ENCODE measurements at regions not wholly inside any gene's neighbourhood (a gene's known extent, or its start where the extent isn't known, plus 50 kb on each side); places are given as distances from the start of the nearest gene placed in this dataset.

- 19% methylated on average over 5 of the region's 5 CpGs for WGBS
- TF ChIP-seq CTCF (IDR thresholded peaks at IDR 0.05) (no peak), POLR2A (IDR thresholded peaks at IDR 0.05; ENCODE audit: low read depth) (no peak), EP300 (IDR thresholded peaks at IDR 0.05) (no peak), POLR2AphosphoS5 (IDR thresholded peaks at IDR 0.05) (peak in 1 of 2 donors; percentile 23)
- peak overlapping the region in 2 of 4 donors; percentile 15 to 43 for H3K27ac ChIP-seq (replicated peaks in 1 of 4)
- intact Hi-C loops (cut with DNase I): no loop called here
- H3K36me3 ChIP-seq: no peaks in the 10 kb centered on the region
- no peaks in the 10 kb centered on the region for H3K9me3 ChIP-seq
- H3K4me3 ChIP-seq: no peak overlapping the region
- H3K27me3 ChIP-seq: no peaks in the 10 kb centered on the region
- H3K4me1 ChIP-seq: peaks cover 1 to 14% (median 13%) of the 10 kb centered on the region in 4 donors
- DNase-seq (ENCODE audit: extremely low spot score): no peak
Measured at GRCh38 chr6:14354919-14355572, 237.5 kb downstream of the CD83 start.

- intact Hi-C loops (cut with DNase I): no loop called here
- WGBS: 98% methylated on average over 5 of the region's 5 CpGs
Measured at GRCh38 chr6:14359438-14359837, 241.9 kb downstream of the CD83 start.

GRCh38 chr6:14360565-14360964 is 243.0 kb downstream of the CD83 start:
- H3K9me3 ChIP-seq: no peaks in the 10 kb centered on the region
- intact Hi-C loops (cut with DNase I): no loop called here
- no peak for TF ChIP-seq POLR2AphosphoS5 (IDR thresholded peaks at IDR 0.05)
- no peak for TF ChIP-seq EP300 (IDR thresholded peaks at IDR 0.05)
- TF ChIP-seq CTCF (IDR thresholded peaks at IDR 0.05): no peak
- no peak for TF ChIP-seq POLR2A (IDR thresholded peaks at IDR 0.05; ENCODE audit: low read depth)
- H3K4me3 ChIP-seq: no peak overlapping the region
- H3K27ac ChIP-seq (replicated peaks in 1 of 4): peak overlapping the region; percentile 36 to 73 (median 60)
- no peaks in the 10 kb centered on the region for H3K36me3 ChIP-seq
- H3K4me1 ChIP-seq: peaks cover 14 to 31% (median 24%) of the 10 kb centered on the region in 4 donors
- DNase-seq (ENCODE audit: extremely low spot score): no peak
- H3K27me3 ChIP-seq: no peaks in the 10 kb centered on the region
- WGBS: 80% methylated on average over 7 of the region's 7 CpGs

More at GRCh38 chr6:14359438-14359837, 241.9 kb downstream of the CD83 start:
- Histone ChIP-seq H3K27me3 (no peaks in the 10 kb centered on the region), H3K36me3 (no peaks in the 10 kb centered on the region), H3K27ac (replicated peaks in 1 of 4) (no peak overlapping the region), H3K9me3 (no peaks in the 10 kb centered on the region), H3K4me1 (peaks cover 14 to 36% (median 35%) of the 10 kb centered on the region in 4 donors), H3K4me3 (no peak overlapping the region)
- DNase-seq (ENCODE audit: extremely low spot score): no peak
- TF ChIP-seq POLR2A (IDR thresholded peaks at IDR 0.05; ENCODE audit: low read depth) (no peak), CTCF (IDR thresholded peaks at IDR 0.05) (no peak), POLR2AphosphoS5 (IDR thresholded peaks at IDR 0.05) (no peak), EP300 (IDR thresholded peaks at IDR 0.05) (no peak)

GRCh38 chr6:14361297-14361696 is 243.7 kb downstream of the CD83 start:
- Histone ChIP-seq H3K9me3 (no peaks in the 10 kb centered on the region), H3K4me3 (no peak overlapping the region), H3K27ac (replicated peaks in 1 of 4) (peak overlapping the region; percentile 43 to 73 (median 60)), H3K27me3 (no peaks in the 10 kb centered on the region), H3K4me1 (peaks cover 14 to 29% (median 23%) of the 10 kb centered on the region in 4 donors), H3K36me3 (no peaks in the 10 kb centered on the region)
- no peak for DNase-seq (ENCODE audit: extremely low spot score)
- TF ChIP-seq CTCF (IDR thresholded peaks at IDR 0.05) (no peak), POLR2A (IDR thresholded peaks at IDR 0.05; ENCODE audit: low read depth) (no peak), POLR2AphosphoS5 (IDR thresholded peaks at IDR 0.05) (no peak), EP300 (IDR thresholded peaks at IDR 0.05) (no peak)
- 35% methylated on average over 2 of the region's 2 CpGs for WGBS
- intact Hi-C loops (cut with DNase I): no loop called here
